Endothelial cell of umbilical vein (primary cell): ENCODE measurements at regions not wholly inside any gene's neighbourhood (a gene's known extent, or its start where the extent isn't known, plus 50 kb on each side); places are given as distances from the start of the nearest gene placed in this dataset.

ENCODE experiments used
- BruUV-seq: library from RNA; stranded (reverse); fragments of 400-500 nt; replicated peaks from 2 replicates; lab custom pipeline; 2021; lab: Mats Ljungman, UMichigan
- CTCF ChIA-PET: fragments of 300-600, 350-600 bp; sonication (Branson Sonifier 250); formaldehyde crosslinking; loops from one replicate; lab custom pipeline; 2021; ENCODE audit warnings: antibody characterized with exemption, inconsistent platforms; lab: Charles Lee
- POLR2A ChIA-PET: fragments of 300-600, 350-600 bp; sonication (Branson Sonifier 250); formaldehyde crosslinking; loops from one replicate; lab custom pipeline; 2021; ENCODE audit warnings: antibody characterized with exemption, inconsistent platforms; lab: Charles Lee
- DNase-seq: peaks from one replicate; pipeline ENCODE4 v3.0.0-alpha.2; 2011; ENCODE audit warnings: low read depth, low spot score
- FAIRE-seq: peaks from 2 replicates; lab custom pipeline; 2011; peaks lifted over from hg19 to GRCh38; lab: Jason Lieb, UNC
- H2AFZ ChIP-seq: 2 replicates; pipeline ENCODE4 v1.6.0; 2012; ENCODE audit warnings: low read depth, low read length, control low read depth, inconsistent platforms
- H3K27ac ChIP-seq: 2 replicates; pipeline ENCODE4 v1.5.1; 2011; ENCODE audit warnings: low read depth, mild to moderate bottlenecking, control low read depth, low read length, moderate library complexity; ENCODE audit not compliant: insufficient read depth
- H3K27me3 ChIP-seq, 2 experiments: 2 replicates each; pipeline versions ENCODE4 v1.6.0 to v1.6.1; 2011; ENCODE audit warnings: low read length in 2 of 2, mixed read lengths in 1 of 2; ENCODE audit not compliant: control insufficient read depth in 2 of 2, insufficient read depth in 2 of 2
- H3K36me3 ChIP-seq, 2 experiments: 2 replicates in 1 of 2; 3 replicates in 1 of 2; pipeline ENCODE4 v1.5.1; 2011; ENCODE audit warnings: low read length in 2 of 2, mild to moderate bottlenecking in 1 of 2, moderate library complexity in 1 of 2; ENCODE audit not compliant: control insufficient read depth in 2 of 2, insufficient read depth in 2 of 2; ENCODE audit errors: extremely low read depth in 1 of 2
- H3K4me1 ChIP-seq: 3 replicates; pipeline ENCODE4 v1.5.1; 2011; ENCODE audit warnings: mild to moderate bottlenecking, low read length; ENCODE audit not compliant: control insufficient read depth, insufficient read depth; ENCODE audit errors: extremely low read depth
- H3K4me2 ChIP-seq: 2 replicates; pipeline ENCODE4 v1.6.1; 2011; ENCODE audit warnings: low read length, control low read depth, mixed read lengths; ENCODE audit not compliant: insufficient read depth
- H3K4me3 ChIP-seq, 3 experiments: fragments of 200-600 bp in 1 of 3; sonication (generic), shearing (Covaris generic) in 1 of 3; replicated peaks in 1 of 3; 2 replicates each; pipeline ENCODE4 v1.5.1; 2011 to 2016; ENCODE audit warnings: control low read depth in 3 of 3, low read length in 3 of 3, mild to moderate bottlenecking in 2 of 3, inconsistent platforms in 1 of 3, low read depth in 1 of 3, moderate library complexity in 1 of 3; ENCODE audit not compliant: insufficient read depth in 1 of 3
- H3K79me2 ChIP-seq: 2 replicates; pipeline ENCODE4 v1.6.0; 2012; ENCODE audit warnings: low read length, inconsistent platforms; ENCODE audit not compliant: control insufficient read depth, insufficient read depth
- H3K9ac ChIP-seq: replicated peaks from 2 replicates; pipeline ENCODE3; 2011; ENCODE audit warnings: low read length, control low read depth; ENCODE audit not compliant: insufficient read depth; ENCODE audit errors: extremely low read depth
- H3K9me1 ChIP-seq: replicated peaks from 3 replicates; pipeline ENCODE4 v1.6.0; 2011; ENCODE audit warnings: mild to moderate bottlenecking, low read length; ENCODE audit not compliant: control insufficient read depth, insufficient read depth; ENCODE audit errors: extremely low read depth
- H3K9me3 ChIP-seq: replicated peaks from 2 replicates; pipeline ENCODE4 v1.5.1; 2012; ENCODE audit warnings: low read length, inconsistent platforms; ENCODE audit not compliant: control insufficient read depth, insufficient read depth
- H4K20me1 ChIP-seq: replicated peaks from 2 replicates; pipeline ENCODE3; 2011; ENCODE audit warnings: mild to moderate bottlenecking, low read length; ENCODE audit not compliant: control insufficient read depth, insufficient read depth; ENCODE audit errors: extremely low read depth
- FOS ChIP-seq: IDR thresholded peaks from 2 replicates; pipeline ENCODE4 v1.6.1; 2011; ENCODE audit warnings: mild to moderate bottlenecking, low read length, moderate library complexity, borderline replicate concordance; ENCODE audit not compliant: insufficient read depth
- GATA2 ChIP-seq: IDR thresholded peaks from 2 replicates; pipeline ENCODE4 v1.7.0; 2011; ENCODE audit warnings: low read depth, mild to moderate bottlenecking, moderate library complexity, mixed read lengths, low read length; ENCODE audit not compliant: insufficient read length, insufficient read depth
- MYC ChIP-seq: IDR thresholded peaks from one replicate; pipeline ENCODE4 v1.6.1; 2011; ENCODE audit warnings: mild to moderate bottlenecking, low read depth, low read length
- dilution Hi-C: fragments of 300-500 bp; cut with MboI; formaldehyde crosslinking; loops from one replicate; pipeline ENCODE4 v1.15.0; 2019; ENCODE audit warnings: low sequenced_read_pairs; ENCODE audit not compliant: extremely low pct_ligation_motif_present
- intact Hi-C: fragments of 100-400 bp; cut with micrococcal nuclease; formaldehyde crosslinking; loops from one replicate; pipeline ENCODE4 v1.10.0; 2022
- TF ChIP-seq, protein P1 (sequence below): IDR thresholded peaks from 2 replicates; pipeline ENCODE4 v1.6.1; 2011; ENCODE audit not compliant: insufficient read depth, insufficient read length
- TF ChIP-seq, protein P2 (sequence below), 2 donors: IDR thresholded peaks; 1 replicate in 1 of 2; 2 replicates in 1 of 2; pipeline ENCODE4 v1.5.1; 2011; ENCODE audit warnings: low read length in 2 of 2, mild to moderate bottlenecking in 2 of 2, moderate library complexity in 2 of 2, control low read depth in 1 of 2, inconsistent platforms in 1 of 2, low read depth in 1 of 2; ENCODE audit not compliant: insufficient read depth in 1 of 2; ENCODE audit errors: extremely low read depth in 1 of 2

DNA sequence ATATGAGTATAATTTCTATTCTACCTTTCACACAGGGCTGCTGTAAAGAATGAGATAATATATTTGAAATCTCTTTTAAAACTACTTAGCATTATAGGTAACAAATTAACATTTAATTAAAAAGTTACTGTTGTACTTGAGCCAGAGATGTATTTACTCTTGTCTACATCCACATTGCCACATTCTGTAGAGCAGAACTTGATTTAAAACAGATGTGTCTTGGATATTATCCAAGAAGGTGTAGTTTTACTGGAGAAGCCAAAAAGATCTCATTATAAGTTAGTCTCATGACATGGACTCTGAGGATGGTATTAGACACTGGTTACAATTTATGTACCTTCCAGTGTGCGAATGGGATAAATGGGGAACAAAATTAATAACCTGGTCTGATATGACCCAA, 293.1 kb upstream of the CCNH start:
- Histone ChIP-seq H3K9me1 (no peaks in the 10 kb centered on the region), H2AFZ (no peak overlapping the region), H3K4me1 (no peaks in the 10 kb centered on the region), H3K36me3 (no peaks in the 10 kb centered on the region), H3K79me2 (no peaks in the 10 kb centered on the region), H3K27me3 (no peaks in the 10 kb centered on the region), H3K9me3 (peaks cover 2% of the 10 kb centered on the region), H3K27ac (no peak overlapping the region), H3K4me3 (no peak overlapping the region), H3K4me2 (no peak overlapping the region), H4K20me1 (no peaks in the 10 kb centered on the region), H3K9ac (no peak overlapping the region)
- no peak for DNase-seq
- TF ChIP-seq, protein P1, sequence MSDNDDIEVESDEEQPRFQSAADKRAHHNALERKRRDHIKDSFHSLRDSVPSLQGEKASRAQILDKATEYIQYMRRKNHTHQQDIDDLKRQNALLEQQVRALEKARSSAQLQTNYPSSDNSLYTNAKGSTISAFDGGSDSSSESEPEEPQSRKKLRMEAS, result no peak
- TF ChIP-seq MYC (no peak), FOS (no peak)
- TF ChIP-seq, protein P2, sequence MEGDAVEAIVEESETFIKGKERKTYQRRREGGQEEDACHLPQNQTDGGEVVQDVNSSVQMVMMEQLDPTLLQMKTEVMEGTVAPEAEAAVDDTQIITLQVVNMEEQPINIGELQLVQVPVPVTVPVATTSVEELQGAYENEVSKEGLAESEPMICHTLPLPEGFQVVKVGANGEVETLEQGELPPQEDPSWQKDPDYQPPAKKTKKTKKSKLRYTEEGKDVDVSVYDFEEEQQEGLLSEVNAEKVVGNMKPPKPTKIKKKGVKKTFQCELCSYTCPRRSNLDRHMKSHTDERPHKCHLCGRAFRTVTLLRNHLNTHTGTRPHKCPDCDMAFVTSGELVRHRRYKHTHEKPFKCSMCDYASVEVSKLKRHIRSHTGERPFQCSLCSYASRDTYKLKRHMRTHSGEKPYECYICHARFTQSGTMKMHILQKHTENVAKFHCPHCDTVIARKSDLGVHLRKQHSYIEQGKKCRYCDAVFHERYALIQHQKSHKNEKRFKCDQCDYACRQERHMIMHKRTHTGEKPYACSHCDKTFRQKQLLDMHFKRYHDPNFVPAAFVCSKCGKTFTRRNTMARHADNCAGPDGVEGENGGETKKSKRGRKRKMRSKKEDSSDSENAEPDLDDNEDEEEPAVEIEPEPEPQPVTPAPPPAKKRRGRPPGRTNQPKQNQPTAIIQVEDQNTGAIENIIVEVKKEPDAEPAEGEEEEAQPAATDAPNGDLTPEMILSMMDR (IDR thresholded peaks at IDR 0.05; ENCODE audit: extremely low read depth in 1 of 2, insufficient read depth in 1 of 2, low read depth in 1 of 2, low read length in 2 of 2), result no peak
- BruUV-seq, result no TSS peak
- FAIRE-seq, result no peak
- CTCF ChIA-PET, result no interaction called here
- POLR2A ChIA-PET, result no interaction called here
- dilution Hi-C loops, result no loop called here
- intact Hi-C loops, result no loop called here

DNA sequence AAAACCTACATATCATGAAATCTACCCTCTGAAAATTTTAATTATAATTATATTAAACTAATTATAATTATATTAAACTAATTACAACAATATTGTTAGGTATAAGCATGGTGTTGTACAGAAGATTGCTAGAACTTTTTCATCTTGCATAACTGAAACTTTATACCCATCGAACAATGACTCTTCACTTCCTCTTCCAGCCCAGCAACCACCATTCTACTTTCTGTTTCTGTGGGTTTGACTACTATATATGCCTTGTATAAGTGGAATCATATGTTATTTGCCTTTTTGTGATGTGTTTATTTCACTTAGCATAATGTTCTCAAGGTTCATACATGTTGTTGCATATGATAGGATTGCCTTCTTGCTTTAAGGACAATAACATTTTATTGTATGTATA, 274.2 kb upstream of the CCNH start:
- CTCF ChIA-PET, result no interaction called here
- no peak for TF ChIP-seq MYC
- no peak for TF ChIP-seq FOS
- no peak for TF ChIP-seq GATA2
- H3K4me3 ChIP-seq, result no peak overlapping the region
- intact Hi-C loops (no loop called here), dilution Hi-C loops (no loop called here)
- POLR2A ChIA-PET, result no interaction called here
- H3K9ac ChIP-seq, result no peak overlapping the region
- H3K79me2 ChIP-seq, result no peaks in the 10 kb centered on the region
- peaks cover 3% of the 10 kb centered on the region for H3K9me3 ChIP-seq
- H4K20me1 ChIP-seq, result no peaks in the 10 kb centered on the region
- H2AFZ ChIP-seq, result no peak overlapping the region
- H3K4me1 ChIP-seq, result no peaks in the 10 kb centered on the region
- no TSS peak for BruUV-seq
- H3K36me3 ChIP-seq, result no peaks in the 10 kb centered on the region
- no peak for FAIRE-seq
- no peaks in the 10 kb centered on the region for H3K27me3 ChIP-seq
- H3K4me2 ChIP-seq, result no peak overlapping the region
- H3K9me1 ChIP-seq, result no peaks in the 10 kb centered on the region
- DNase-seq, result no peak
- no peak overlapping the region for H3K27ac ChIP-seq
